OCI-M1 (cell line): ENCODE measurements at regions not wholly inside any gene's neighbourhood (a gene's known extent, or its start where the extent isn't known, plus 50 kb on each side); places are given as distances from the start of the nearest gene placed in this dataset.
"Not testable (repeated sequence)": the region's sequence is repeated elsewhere in the genome, so short reads cannot be mapped to it uniquely, and the experiment has no call there.

Source experiments
- DNase-seq: peaks from one replicate; lab custom pipeline; 2025; lab: John Stamatoyannopoulos, UW

DNA sequence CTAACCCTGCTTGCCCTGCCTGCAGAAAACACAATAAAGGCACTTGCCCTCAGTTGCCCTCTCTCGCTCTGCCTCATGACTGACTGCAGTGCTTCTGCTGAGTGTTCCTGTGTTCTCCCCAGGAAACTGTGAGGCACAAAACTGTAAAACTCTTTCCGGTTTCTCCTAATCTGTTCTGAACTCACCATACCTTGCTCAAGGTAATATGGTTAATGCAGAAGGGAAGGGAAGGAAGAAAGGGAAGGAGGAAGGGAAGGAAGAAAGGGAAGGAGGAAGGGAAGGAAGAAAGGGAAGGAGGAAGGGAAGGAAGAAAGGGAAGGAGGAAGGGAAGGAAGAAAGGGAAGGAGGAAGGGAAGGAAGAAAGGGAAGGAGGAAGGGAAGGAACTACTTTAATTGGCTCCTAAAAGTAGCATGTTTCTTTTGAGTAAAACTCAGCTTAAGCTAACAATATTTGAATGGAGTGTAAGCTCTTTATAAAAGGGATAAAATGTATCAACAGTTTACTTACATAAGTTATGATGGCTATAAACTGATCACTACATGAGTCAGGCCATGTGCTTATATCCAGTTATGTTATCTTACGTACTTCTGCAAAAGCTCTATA is 334.0 kb upstream of the CLEC14A start:
- no peak for DNase-seq

DNA sequence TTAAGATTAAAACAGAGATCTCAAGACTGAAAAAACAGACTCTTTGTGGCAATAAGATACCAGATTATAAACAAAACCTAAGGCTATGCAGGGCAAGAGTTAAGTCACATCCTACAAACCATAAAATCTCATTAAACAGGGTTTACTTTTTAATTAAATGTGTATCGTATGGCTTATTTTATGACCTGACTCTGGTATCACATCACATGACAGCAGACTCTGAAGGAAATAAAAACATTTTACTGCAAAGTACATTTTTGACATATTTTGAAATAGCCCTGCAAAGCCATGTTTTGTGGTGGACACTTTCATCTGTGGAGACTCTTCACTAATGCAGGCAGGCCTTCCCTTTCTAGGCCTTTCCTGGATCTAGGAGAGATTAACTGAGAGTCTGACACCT is 327.6 kb upstream of the CLEC14A start:
- no peak for DNase-seq

DNA sequence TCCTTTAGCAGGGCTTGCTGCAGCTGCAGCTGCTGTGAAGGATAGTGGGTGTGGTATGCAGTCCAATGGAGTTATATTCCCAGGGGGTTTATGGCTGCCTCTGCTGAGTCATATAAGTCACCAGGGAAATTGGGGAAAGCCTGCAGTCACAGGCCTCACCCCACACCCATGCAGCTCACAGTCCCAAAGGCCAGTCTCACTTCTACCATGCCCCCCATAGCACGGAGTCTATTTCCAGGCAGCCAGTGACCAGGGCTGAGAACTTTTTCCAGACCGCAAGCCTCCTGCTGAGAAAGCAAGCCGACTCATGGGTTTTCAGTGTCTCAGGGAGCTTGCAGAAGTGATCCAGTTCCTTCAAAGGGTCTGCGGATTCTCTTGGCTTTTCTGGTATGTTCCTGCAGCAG is 322.4 kb upstream of the CLEC14A start:
- DNase-seq: no peak

DNA sequence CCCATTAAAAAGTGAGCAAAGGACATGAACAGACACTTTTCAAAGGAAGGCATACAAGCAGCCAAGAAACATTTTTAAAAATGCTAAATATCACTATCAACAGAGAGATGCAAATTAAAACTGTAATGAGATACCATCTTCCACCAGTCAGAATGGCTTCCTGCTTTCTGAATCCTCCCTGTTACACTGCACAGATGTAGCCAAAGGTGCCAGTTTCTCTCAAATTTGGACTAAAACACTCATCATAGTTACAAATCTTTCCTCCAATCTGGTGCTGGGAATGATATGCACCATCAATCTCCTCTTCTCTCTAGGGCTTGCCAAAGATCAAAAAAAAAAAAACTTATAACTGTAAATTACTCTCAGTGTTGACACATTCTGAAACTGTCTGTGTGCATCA is 311.8 kb upstream of the CLEC14A start:
- no peak for DNase-seq

DNA sequence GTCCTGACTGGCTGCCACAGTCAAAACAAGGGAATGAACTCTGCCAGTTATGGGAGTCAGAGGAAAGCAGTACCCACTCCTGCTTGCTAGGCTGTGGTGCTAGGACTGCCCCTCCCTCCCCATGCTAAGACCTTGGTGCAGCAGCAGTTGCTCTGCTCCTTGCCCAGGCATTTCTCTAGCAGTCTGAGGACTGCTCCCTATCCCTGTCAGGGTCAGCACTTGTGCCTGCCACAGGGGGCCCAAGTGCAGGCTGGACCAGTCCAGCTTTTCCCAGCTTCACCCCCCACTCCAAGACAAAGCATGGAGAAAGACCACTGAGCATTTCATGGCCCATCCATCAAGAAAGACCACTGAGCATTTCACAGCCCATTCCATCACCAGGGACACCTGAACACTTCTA is 305.8 kb upstream of the CLEC14A start:
- no peak for DNase-seq

DNA sequence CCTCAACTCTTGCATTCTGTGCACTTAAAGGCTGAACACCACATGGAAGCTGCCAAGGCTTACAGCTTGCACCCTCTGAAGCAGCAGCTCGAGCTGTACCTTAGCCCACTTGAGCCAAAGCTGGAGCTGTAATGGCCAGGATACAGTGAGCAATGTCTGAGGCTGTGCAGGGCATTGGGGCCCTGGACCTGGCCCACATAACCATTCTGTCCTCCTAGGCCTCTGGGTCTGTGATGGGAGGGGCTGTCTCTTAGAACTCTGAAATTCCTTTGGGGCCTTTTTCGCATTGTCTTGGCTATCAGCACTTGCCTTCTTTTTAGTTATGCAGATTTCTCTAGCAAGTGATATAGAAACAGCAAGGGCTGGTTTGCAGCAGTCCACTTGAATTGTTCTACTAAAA is 303.8 kb upstream of the CLEC14A start:
- no peak for DNase-seq

DNA sequence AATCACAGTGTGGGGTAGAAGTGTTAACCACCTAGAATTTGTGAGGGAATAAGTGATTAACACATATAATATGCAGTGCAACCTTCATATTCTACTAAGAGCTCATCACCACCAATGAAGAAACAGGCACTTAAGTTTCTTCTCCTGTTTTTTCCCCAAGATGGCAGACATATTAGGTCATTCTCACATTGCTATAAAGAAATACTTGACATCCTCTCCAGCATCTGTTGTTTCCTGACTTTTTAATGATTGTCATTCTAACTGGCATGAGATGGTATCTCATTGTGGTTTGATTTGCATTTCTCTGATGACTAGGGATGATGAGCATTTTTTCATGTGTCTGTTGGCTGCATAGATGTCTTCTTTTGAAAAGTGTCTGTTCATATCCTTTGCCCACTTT is 301.5 kb upstream of the CLEC14A start:
- not testable (repeated sequence) for DNase-seq

DNA sequence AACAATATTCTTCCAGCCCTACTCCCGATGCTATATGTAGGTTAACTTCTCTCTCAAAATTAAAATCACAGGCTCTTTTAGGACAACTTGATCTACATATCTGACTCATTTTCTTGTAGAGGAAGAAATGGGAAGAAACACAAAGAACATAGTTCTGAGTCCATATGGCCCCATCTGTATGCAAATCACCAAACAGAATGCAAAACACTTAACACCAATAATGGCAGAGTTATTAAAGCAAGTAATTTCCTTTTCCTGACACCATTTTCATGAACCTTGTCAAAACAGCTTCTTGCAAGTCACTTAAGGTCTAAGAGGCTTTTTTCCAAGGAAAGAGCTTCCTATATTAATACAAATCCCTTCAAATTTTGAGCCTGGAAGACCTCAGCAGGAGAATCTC is 300.4 kb upstream of the CLEC14A start:
- DNase-seq: no peak

DNA sequence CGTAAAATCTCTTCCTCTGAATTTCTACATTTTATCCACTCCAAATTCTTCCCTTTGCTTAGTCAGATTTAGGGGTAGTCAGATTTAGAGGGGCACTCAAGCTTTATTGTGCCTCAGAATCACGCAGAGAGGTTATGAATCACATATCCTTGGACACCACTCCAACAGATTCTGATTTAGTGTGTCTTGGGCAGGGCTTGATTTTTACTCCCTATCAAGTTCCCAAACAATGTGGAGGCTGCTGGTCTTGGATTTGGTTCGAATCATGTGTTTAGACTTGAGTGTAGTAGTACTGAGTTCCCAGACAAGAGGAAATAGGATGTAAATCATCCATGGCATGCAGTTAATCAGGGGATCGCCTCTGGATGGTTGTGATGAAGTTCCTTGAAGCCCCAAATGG is 298.1 kb upstream of the CLEC14A start:
- DNase-seq: no peak

DNA sequence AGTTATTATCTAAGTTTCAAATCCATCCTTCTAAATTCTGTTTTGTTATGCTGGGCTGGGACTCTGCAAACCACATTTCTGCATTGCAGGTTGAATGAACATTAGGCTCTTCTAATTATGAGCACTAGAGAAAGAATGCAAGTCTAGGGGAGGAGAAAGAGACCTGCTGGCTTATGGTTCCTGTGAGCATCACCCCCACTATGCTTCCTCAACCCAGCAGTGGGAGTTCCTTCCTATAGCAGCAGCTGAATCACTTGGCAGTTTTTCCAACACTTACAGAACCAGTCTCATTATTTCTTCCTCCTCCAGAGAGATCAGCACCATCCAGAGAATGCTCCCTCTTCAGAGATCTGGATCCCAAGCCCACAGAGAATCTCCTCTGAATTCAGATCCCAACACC is 297.7 kb upstream of the CLEC14A start:
- DNase-seq: no peak

DNA sequence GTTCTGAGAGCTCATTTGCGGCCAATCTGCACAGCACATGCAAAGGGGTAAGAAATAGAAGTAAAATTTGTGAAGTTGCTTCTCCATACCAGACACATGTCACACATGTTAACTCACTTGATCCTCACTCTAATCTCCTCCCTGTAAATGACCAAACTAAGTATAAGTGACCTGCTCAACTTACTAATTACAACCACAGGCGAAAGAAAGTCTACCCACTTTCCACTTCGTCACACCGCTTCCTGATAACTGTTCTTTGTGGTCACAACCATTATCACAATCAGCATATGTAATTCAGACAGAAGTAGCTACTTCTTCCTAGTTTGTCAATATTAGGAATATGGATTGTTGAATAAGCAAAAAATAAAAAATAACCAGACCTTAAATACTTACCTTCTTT is 293.7 kb upstream of the CLEC14A start:
- DNase-seq: peak; percentile 77

DNA sequence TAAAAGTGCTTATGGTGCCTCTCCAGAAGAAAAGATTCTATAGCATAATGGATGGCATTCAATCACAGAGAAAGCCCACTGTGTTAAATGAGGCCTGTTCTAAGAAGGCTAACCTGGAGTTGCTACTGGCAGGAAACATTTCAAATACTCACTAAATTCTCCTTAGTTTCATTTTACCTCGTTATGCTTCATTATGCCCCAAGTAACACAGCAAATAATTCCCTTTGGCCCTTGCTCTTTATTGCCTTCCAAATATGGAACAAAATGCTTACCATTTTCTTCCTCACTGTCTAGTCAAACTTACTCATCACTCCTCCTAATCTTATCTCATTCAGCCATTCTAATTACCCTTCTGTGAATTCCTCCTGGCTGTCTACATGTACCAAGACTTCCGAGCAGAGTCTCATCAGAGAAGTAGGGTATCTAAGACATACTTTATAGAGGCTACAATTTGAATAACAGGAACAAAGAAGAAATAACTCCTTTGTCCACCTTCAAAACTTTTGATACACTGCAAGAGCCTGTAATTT is 292.1 kb upstream of the CLEC14A start:
- peak; percentile 73 for DNase-seq

DNA sequence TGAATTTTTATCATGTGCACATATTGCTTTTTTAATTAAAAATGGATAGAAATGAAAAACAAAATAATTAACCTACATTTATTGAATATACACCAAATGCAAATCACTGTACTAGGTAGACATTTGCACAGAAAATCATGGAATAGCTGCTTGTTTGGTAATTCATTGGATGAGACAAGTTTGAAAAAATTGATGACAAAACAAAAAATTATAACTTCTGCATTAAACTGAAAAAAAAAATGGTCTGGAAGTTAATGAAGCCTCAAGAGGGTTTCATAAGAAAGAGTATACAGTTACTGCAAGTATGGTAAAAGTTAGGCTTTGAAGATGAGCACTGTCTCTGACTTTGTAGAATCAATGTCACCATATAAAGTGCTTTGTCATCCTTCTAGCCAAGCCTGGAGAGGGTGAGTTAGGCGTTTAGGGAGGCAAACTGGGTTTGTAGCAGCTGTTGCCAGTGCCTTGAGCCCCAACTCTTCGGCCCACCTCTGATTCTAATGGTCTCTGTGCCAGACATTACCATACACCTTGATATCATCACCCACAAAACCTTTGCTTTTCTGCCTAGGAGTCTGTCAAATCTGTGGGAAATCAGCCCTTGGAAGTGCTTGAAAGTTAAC is 291.1 kb upstream of the CLEC14A start:
- DNase-seq: peak; percentile 39

DNA sequence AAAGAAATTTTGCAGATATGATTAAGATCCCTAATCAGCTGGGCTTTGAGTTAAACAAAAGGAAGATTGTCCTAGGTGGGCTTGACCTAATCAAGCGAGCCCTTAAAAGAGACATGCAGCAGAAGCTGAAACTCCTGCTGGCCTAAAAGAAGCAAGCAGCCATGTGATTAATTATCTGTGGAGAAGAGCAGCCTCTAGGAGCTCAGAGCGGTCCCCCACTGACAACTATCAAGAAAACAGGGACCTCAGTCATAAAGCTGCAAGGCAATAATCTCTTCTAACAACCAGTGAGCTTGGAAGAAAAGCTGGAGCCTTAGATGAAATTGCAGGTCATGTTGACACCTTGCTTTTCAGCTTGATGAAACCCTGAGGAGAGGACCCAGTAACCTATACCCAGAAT is 288.9 kb upstream of the CLEC14A start:
- no peak for DNase-seq

DNA sequence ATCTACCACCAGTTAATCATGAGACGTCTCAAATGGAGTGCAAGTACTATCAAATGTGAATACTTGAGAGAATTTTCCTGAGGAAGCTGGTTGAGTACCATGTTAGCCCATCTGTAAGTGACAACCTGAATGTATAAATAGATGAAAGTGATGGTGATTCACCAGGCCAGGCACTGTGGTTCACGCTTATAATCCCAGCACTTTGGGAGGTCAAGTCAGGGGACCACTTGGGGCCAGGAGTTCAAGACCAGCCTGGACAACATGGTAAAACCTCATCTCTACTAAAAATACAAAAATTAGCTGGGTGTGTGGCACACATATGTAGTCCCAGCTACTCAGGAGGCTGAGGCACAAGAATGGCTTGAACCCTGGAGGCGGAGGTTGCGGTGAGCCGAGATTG is 288.0 kb upstream of the CLEC14A start:
- DNase-seq: not testable (repeated sequence)

DNA sequence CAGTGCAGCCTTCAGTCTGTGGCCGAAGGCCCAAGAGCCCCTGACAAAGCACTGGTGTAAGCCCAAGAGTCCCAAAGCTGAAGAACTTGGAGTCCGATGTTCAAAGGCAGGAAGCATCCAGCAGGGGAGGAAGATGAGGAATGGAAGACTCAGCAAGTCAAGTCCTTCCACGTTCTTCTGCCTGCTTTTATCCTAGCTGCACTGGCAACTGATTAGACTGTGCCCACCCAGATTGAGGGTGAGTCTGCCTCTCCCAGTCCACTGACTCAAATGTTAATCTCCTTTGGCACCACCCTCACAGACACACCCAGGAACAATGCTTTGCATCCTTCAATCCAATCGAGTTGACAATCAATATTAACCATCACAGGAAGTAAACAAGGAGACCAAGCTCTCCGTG is 282.2 kb upstream of the CLEC14A start:
- not testable (repeated sequence) for DNase-seq

DNA sequence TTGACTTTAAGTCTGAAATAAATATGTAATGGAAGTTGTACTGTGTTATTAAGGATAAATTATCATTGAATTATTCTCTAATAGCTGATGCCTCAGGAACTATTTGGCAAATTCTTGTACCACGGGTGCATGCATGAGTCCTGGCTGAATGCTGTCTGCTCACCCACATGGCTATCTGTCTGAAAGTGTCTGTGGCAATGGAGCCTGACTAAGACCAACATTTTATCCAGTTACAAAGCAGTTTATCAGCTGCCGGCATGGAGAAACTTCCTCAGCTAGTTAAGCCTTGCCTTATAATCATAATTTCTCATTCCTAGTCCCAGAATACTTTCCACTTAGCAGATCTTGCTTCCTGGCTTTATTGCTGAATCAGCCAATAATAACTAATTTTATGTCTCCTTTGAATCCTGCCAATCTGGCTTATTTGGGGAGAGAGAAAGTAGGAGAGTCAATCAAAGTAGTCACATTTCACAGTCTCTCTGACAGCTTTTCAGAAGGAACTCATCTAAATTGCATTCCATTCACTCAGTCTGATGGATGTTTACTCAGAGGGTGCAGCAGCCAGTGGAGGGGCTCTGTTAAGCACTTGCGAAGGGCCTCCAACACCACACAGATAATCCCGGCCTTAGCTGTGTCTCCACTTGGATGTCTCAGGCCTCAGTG is 280.6 kb upstream of the CLEC14A start:
- no peak for DNase-seq

DNA sequence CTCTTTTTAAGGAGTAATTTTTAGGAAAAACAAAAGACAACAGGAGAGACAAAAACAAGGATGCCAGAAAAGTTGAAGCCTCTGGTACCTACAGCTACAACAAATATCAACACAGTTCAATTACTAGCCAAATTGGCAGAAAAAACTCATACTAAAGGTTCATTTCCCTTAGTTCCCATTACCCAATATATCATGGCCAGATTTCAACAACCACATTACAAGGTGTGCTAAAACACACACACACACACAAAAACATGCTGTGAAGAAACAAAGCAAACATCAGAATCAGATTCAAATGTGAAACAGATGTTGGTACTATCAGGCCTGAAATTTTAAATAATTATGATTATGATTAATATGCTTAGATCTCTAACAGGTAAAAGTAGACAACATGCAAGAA is 272.7 kb upstream of the CLEC14A start:
- DNase-seq: no peak

DNA sequence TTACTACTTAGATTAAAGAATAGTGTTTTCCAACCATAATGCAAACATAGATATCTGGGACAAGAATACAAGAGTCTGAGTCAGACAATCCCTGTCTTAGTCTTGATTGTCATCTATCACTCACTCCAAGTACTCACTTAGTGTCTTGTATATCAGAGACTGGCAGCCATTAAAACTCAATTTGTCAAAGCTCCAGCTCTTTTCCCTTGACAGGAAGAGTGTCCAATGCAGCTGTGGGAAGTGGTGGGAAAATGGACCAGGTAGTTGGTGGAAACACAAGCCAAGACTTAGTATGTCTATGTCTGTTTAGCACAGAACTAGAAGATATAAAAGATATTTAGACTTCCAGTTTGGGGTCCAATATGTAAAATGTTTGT is 271.6 kb upstream of the CLEC14A start:
- DNase-seq: no peak

DNA sequence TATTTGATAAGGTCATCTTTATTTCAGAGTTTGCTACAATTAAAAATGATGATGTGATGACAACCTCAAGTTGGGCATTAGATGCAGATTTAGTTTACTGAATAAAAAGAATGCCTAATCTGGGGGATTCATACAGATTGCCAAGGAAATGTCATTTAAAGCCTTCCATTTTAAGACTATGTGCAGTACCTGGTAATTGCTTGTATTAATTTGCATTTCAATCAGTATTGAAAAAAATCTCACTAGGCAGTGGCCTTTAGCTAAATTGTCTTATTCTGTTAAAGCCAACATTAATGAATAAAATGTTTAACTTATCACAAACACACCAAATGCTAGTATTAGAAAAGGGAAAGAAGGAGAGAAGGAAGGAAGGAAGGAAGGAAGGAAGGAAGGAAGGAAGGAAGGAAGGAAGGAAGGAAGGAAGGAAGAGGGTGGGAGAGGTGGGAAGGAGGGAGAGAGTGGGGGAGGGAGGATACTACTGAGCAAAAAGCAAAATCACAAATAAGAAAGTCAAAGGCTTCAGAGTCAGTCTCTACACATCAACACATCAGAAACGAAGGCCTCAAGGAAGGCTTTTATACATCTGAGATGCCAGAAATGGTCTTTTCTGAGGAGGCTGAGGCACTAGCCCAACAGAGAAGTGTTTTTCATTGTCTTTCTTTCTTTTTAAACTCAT is 271.1 kb upstream of the CLEC14A start:
- no peak for DNase-seq

DNA sequence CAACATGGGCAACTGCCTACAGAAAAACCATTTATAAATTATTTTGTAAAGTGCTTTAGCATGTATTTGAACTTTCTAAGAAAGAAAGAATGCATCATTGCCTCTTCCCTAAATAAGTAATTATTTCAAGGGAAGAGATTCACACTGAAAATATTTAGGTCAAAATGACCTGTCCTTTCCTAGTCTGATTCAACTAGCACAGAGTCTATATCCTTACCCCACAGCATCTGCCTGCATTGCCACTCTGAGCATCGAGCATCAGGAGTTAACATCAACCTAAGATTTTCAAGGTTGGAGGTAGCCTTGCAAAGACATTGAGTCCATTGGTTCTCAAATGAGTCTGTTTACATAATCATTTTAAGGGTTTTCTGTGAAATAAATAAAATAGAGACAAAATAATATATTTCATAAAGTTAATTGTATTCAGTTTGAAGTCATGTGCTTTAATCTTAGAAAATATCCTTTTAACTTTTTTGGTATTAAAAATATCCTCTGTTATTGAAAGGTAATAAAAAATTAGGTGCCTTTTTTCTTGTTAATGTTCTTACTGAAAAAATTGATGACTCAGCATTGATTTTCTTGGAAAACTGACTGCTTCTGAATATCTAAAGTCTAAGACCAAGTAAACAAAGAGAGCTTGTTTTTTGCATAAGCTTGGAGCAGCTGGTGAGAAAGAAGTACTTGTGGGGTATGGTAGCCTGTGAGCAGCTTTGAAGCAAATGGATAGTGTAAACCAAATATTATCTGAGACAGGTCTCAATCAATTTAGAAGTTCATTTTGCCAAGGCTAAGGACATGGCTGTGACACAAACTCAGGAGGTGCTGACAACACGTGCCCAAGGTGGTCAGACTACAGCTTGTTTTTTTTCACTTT is 269.0 kb upstream of the CLEC14A start:
- peak; percentile 23 for DNase-seq

DNA sequence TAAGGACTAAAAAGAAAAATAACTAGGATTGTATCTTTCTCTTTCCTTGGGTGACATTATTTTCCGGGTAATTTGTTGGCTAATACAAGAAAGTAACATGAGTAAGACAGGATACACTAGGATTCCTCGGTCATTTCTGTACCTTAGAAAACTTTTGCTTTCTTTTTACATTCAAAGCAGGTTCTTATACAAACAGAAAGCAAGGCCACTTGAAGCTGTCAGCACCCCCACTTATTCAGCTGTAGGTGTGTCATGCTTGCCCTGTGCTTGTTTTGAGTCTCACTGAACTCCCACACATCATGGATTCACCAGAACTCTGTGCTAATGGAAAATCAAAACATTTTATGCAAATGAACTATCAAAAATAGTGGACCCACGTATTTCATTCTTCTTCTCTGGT is 266.8 kb upstream of the CLEC14A start:
- DNase-seq: peak; percentile 51
